ENCODE measurements at regions not wholly inside any gene's neighbourhood (a gene's known extent, or its start where the extent isn't known, plus 50 kb on each side); places are given as distances from the start of the nearest gene placed in this dataset.
"Not testable (repeated sequence)": the region's sequence is repeated elsewhere in the genome, so short reads cannot be mapped to it uniquely, and the experiment has no call there.

GRCh38 chr9:101821450-101821849, 83.0 kb upstream of the GRIN3A start:
- not testable (repeated sequence) for TF ChIP-seq POU2F2 (IDR thresholded peaks at IDR 0.05; ENCODE audit: low read depth, low read length); POLR2AphosphoS5 (IDR thresholded peaks at IDR 0.05; ENCODE audit: low read depth, low read length); POLR2A (IDR thresholded peaks at IDR 0.05; ENCODE audit: low read depth, low read length); SPI1 (IDR thresholded peaks at IDR 0.05; ENCODE audit: low read depth, low read length); TAF1 (IDR thresholded peaks at IDR 0.05; ENCODE audit: low read depth, low read length); PAX5 (IDR thresholded peaks at IDR 0.05; ENCODE audit: insufficient read depth, low read length, severe bottlenecking)

Measured in GM12891 (cell line).